GM21447 (cell line): ENCODE measurements at regions not wholly inside any gene's neighbourhood (a gene's known extent, or its start where the extent isn't known, plus 50 kb on each side); places are given as distances from the start of the nearest gene placed in this dataset.
"Not testable (repeated sequence)": the region's sequence is repeated elsewhere in the genome, so short reads cannot be mapped to it uniquely, and the experiment has no call there.

Source experiments
- ATAC-seq: cut with Tn5 transposase; IDR thresholded peaks from one replicate; pipeline ENCODE4 v1.9.1; 2021; ENCODE audit not compliant: unreplicated experiment

DNA sequence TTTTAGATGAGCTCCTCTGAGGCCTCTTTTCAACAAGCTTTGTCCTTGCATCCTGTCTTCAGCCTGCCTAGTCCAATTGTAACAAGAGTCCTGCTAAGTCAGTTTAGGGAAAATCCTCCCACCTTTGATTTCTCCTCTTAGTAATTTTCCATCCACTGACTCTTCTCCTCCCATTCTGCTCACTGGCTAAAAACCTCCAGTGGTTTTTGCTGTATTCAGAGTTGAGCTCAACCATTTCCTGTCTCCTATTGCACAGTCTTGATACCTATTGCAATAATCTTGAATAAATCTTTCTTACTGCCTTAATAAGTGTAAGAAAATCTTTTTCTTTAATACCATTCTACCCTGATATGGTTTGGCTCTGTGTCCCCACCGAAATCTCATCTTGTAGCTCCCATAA lies 117.8 kb upstream of the ENPP6 start:
- no peak for ATAC-seq

GRCh38 chr4:184333446-184333845 lies 115.8 kb upstream of the ENPP6 start:
- not testable (repeated sequence) for ATAC-seq

- no peak for ATAC-seq
Observed at GRCh38 chr4:184331268-184331995, 113.8 kb upstream of the ENPP6 start.

DNA sequence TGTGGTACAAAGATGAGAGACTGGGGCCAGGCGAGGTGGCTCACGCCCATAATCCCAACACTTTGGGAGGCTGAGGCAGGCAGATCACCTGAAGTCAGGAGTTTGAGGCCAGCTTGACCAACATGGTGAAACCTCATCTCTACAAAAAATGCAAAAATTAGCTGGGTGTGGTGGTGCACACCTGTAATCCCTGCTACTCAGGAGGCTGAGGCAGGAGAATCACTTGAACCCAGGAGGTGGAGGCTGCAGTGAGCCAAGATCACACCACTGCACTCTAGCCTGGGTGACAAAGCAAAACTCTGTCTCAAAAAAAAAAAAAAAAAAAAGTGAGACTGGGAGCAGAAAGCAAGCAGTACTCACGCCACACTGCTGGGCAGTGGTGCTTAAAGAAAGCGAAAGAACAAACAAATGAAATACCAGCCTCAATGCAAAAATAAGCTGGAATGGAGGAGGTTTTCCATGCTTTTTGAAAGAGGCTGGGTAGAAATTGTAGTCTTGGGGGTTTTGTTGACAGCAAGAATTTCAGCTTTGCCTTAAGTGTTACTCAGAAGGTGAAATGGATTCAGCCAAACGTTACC lies 112.9 kb upstream of the ENPP6 start:
- ATAC-seq, result not testable (repeated sequence)

- ATAC-seq, result peak; percentile 60
Observed at GRCh38 chr4:184329659-184330400, 112.2 kb upstream of the ENPP6 start.

DNA sequence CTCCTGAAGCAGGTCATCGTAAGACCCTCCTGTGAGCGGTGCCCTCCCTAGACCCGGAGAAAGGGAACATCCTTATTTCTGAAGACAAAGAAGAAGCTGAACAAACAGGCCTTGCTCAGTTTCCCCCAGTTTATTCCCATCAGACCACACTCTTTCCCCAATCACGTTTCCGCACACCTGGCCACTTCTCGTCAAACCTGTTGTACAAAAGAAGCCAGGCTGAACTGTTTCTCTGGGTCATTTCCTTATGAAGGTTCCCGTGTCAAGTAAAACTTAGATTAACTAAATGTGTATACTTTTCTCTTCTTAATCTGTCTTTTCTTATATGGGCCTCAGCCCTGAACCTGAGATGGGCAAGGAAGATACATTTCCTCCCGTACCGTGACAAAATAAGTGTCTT lies 111.6 kb upstream of the ENPP6 start:
- no peak for ATAC-seq

DNA sequence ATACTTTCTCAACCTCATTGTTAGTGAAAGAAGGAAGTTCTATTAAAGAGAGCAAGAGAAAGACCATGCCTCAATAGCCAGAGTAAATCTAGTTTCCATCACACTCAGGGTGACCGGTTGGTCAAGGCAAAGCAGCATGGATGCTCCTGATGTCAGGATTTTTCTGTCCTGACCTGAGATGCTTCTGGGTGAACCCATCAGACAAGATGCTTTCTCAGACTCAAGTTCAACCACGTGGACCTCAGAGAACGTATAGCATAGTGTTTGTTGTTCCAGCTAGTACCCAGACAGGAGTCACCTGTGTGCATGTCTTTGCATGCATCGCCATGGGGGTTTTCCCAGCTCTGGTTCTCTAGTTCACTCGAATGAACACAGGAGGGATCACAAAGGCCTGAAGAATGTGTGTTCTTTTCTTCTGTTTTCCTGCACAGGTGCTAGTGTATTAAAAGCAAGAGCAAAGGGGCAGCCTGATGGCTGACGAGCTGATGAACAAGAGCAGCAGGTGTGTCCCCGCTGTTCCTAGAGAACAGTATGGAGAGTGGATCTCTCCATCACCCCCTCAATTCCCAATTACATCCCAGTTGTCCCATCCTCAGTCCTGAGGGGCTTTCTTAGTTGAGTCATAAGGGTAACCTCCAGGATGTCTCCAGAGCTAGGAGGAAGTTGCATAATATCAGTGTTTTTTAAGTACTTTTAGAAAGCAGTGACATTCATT lies 110.5 kb upstream of the ENPP6 start:
- peak; percentile 76 for ATAC-seq

DNA sequence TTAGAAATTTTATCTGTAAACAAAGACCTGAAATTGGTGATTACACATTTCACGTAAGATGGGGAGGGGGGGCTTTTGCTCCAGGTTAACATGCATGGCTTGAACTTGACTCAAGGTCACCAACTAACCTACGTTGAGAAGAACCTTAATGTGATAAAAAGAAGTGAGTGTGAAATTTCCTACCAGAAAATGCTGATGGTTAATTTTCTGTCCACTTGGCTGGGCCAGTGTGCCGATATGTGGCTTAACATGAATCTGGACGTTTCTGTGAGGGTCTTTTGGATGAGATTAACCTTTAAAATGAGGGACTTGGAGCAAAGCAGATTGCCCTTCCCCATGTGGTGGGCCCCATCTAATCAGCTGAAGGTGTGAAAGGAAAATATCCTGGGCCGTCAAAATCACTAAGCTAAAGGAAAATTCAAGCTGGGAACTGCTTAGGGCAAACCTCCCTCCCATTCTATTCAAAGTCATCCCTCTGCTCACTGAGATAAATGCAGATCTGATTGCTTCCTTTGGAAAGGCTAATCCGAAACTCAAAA lies 107.3 kb upstream of the ENPP6 start:
- no peak for ATAC-seq

- no peak for ATAC-seq
Observed at GRCh38 chr4:184322328-184323025, 104.8 kb upstream of the ENPP6 start.

DNA sequence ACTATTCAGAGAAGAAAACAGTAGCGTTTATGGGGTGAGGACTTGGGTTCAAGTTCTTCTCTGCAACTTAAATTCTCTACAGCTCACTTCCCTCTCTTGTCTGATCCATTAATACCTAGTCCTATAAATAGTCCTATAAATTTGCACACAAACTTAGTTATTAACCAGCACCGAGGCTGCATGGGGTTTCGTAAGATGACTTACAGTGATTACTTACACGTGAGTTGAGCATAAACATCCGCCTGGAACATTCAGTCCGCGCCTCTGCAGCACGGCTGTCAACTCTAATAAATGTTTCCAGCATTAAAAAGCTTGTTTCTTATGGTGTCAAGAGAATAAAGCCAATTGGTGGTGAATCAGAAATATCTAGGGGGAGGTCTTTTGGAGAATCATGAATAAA lies 103.0 kb upstream of the ENPP6 start:
- no peak for ATAC-seq

DNA sequence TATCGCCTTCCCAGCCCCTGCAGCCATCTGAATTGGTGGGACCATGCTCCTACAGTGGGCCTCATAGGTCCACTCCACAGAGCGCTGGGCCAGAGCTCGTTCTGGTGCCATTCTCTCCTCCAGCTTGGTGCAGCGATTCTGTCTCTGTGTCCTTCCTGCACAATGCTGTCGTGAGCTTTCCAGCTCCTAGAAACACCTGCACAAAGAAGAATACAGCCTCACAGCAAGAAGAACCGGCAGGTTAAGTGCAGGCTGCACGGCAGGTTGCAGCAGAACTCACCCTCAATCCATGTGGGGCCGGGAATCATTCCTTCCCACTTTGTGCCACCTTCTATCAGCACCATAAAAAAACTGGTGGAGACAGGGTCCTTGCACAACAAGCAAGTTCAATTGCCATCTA lies 101.2 kb upstream of the ENPP6 start:
- peak; percentile 1 for ATAC-seq

GRCh38 chr4:184317234-184317918 lies 99.7 kb upstream of the ENPP6 start:
- ATAC-seq, result no peak

- ATAC-seq, result no peak
Observed at GRCh38 chr4:184316821-184317220, 99.1 kb upstream of the ENPP6 start.

DNA sequence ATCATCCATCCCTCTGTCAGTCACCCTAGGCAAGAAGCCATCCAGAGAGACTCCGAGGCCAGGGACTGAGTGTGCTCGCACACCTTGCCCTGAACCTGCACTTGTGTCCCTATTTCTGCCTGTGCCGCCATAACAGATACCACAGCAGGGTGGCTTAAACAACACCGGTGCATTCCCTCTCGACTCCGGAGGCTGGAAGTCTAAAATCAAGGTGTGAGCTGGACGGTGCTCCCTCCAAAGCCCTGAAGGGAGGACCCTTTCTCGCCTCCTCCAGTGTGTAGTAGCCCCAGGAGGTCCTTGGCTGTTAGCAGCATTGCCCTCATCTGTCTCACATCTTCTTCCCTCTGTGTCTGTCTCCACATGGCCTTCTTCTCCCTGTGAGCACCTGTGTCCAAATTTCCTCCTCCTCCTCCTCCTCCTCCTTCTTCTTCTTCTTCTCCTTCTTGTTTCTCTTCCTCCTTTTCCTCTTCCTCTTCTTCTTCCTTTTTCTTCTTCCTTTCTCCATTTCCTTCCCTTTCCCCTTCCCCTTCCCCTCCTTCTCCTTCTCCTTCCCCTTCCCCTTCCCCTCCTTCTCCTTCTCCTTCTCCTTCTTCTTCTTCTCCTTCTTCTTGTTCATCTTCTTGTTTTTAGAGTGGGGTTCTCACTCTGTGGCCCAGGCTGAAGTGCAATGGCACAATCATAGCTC lies 98.1 kb upstream of the ENPP6 start:
- no peak for ATAC-seq

DNA sequence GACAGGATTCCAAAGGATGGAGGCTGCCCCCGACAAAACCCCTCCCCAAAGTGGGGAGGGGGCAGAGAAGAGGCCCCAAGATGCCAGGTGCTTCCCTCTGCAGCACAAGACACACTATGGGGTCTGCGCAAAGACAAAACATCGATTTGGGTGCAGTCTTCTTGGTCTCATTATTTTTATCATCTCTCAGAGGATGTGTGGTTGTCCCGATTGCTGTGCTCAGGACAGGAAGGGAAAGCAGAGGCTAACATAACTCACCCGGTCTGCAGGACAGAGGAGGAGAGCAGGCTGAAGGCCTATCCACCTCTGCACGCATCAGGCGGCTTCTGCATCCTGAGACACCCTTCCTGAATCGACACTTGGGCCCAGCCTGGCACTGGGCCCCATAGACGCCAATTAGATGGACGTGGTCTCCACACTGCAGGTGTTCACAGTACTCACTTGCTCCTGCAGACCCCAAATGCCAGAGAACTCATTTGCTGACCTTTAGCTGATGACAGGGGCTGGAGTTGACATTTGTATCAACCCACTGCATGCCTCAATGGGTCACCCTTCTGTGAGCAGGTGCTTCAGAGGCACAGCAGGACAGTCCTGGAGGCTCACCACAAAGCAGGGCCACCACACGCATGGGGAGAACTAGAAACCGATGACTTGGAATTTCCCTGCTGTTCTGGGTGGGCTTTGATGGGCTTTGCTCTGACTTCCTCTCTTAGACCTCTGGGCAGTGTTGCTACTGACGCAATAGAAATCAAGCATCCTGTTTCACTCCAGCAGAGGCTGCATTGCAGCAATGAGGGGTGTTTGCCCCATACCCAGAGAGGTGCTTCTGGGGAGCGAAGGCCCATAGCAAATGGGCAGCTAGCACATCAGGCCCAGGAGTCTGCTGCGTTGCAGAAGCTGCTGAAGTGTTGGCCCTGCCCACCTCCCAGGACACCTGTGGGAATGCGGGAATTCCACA lies 96.3 kb upstream of the ENPP6 start:
- ATAC-seq, result peak; percentile 67

- no peak for ATAC-seq
Observed at GRCh38 chr4:184313058-184313581, 95.4 kb upstream of the ENPP6 start.

DNA sequence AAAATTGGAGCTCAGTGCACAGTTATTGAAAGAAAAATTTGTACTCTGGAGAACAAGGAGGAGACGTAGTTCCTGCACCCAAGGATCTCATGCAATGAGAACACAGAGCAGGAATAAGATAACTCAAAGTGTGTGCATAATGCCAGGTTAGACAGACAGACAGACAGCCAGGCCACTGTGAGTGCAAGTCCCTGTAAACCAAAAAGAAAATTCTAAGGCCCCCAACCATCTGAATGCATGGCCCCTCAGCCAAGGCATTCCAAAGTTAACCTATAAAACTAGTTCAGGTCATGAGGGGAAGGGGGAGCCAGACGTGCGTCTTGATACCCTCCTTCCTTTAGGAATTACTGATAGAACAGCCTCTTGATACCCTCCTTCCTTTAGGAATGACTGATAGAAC lies 94.5 kb upstream of the ENPP6 start:
- ATAC-seq, result no peak
